Activated naive CD4-positive, alpha-beta T cell treated with anti-CD3 and anti-CD28 coated beads, Interleukin-2, amount 50 U/mL, for 72 hours (primary cell): ENCODE measurements at regions not wholly inside any gene's neighbourhood (a gene's known extent, or its start where the extent isn't known, plus 50 kb on each side); places are given as distances from the start of the nearest gene placed in this dataset.
"Not testable (repeated sequence)": the region's sequence is repeated elsewhere in the genome, so short reads cannot be mapped to it uniquely, and the experiment has no call there.

Source experiments
- ATAC-seq, 2 donors: fragments of 150-1000 bp; cut with Tn5 transposase; 2 replicates each; pipeline ENCODE4 v1.10.0; 2021; ENCODE audit warnings: mild to moderate bottlenecking in 2 of 2, moderate library complexity in 2 of 2
- DNase-seq, 2 donors: peaks; one replicate each; pipeline ENCODE4 v3.0.0; 2021 to 2022; ENCODE audit warnings: low spot score in 2 of 2
- H3K27ac Mint-ChIP-seq, 2 donors: one replicate each; pipeline ENCODE4 v1.8.0; 2022; ENCODE audit warnings: mild to moderate bottlenecking in 2 of 2, mixed read lengths in 2 of 2
- H3K36me3 Mint-ChIP-seq, 2 donors: one replicate each; pipeline ENCODE4 v1.8.0; 2022; ENCODE audit warnings: mixed read lengths in 2 of 2
- H3K9me3 Mint-ChIP-seq, 2 donors: one replicate each; pipeline ENCODE4 v1.8.0; 2022; ENCODE audit warnings: mixed read lengths in 2 of 2

GRCh38 chr22:12629815-12630214 lies 2898.2 kb upstream of the OR11H1 start:
- Mint-ChIP-seq H3K9me3 (peaks cover 29 to 37% of the 10 kb centered on the region in 2 donors), H3K36me3 (peaks cover 19 to 21% of the 10 kb centered on the region in 2 donors)
- ATAC-seq, DNase-seq, H3K27ac Mint-ChIP-seq: not testable (repeated sequence)

- peaks cover 19 to 26% of the 10 kb centered on the region in 2 donors for H3K36me3 Mint-ChIP-seq
- not testable (repeated sequence) for DNase-seq, ATAC-seq, H3K27ac Mint-ChIP-seq
- H3K9me3 Mint-ChIP-seq: peaks cover 38 to 44% of the 10 kb centered on the region in 2 donors
Observed at GRCh38 chr22:12630965-12631364, 2897.0 kb upstream of the OR11H1 start.

GRCh38 chr22:12637566-12638166 lies 2890.3 kb upstream of the OR11H1 start:
- ATAC-seq, DNase-seq, H3K27ac Mint-ChIP-seq: not testable (repeated sequence)
- Mint-ChIP-seq H3K9me3 (peaks cover 50 to 52% of the 10 kb centered on the region in 2 donors), H3K36me3 (peaks cover 13 to 17% of the 10 kb centered on the region in 2 donors)

- peaks cover 12 to 13% of the 10 kb centered on the region in 2 donors for H3K36me3 Mint-ChIP-seq
- peaks cover 44 to 49% of the 10 kb centered on the region in 2 donors for H3K9me3 Mint-ChIP-seq
- not testable (repeated sequence) for ATAC-seq, H3K27ac Mint-ChIP-seq, DNase-seq
Observed at GRCh38 chr22:12638319-12638718, 2889.7 kb upstream of the OR11H1 start.
